NCI-H1105 treated with DMSO at 0.1 percent for 48 hours (cell line): ENCODE measurements at regions not wholly inside any gene's neighbourhood (a gene's known extent, or its start where the extent isn't known, plus 50 kb on each side); places are given as distances from the start of the nearest gene placed in this dataset.

Experiments
- DNase-seq: peaks from one replicate; lab custom pipeline; 2025; lab: John Stamatoyannopoulos, UW

DNA sequence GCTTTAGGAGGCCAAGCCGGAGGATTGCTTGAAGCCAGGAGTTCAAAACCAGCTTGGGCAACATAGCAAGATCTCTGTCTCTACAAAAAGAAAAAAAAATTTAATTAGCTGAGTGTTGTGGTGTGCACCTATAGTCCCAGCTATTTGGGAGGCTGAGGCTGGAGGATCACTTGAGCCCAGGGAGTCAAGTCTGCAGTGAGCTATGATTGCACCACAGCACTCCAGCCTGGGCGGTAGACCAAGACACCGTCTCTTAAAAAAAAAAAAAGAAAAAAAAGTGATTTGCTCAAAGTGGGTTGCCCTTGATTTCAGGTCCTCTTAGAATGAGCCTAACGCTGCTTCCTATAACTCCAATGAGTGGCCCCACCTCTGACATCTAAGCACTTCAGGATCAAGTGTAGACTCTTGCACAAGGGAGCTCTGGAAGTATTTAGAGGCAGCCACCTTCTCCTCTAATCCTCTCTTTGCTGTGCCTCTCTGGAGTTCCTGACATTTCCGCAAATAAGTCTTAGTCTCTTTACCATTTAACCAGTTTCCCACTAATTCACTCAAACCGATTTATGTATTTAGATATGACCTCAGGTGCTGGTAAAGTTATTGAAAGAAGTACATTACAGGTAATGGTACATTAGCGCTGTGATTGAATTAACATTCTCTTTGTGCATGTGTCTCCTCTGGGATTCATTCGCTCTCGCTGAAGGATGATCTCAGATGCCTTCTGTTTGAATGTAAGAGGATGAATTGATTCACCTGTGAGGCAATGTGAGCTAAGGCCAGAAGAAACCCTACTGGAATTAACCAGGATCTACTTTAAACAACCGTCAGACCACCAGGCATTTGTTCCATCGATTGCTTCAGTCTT lies 60.8 kb upstream of the CELF2 start:
- DNase-seq: no peak

DNA sequence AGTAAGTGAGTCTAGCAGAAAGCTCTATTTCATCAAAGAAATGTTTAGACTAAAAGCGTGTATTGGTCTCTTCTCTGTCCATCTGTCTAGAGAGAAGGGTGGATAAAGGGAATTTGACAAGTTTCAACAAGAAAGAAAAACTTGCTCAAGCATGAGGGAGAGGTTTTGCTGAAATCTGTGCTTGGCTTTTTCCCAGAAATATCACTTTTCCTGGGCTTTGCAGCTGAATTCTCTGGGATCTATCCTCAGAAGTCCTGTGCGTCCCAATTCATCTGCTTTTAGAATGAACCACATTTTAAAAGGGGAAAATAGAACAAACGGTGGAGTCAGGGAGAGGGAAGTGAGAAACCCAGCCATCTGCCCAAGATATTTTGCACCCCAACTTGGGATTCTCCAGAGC lies 59.6 kb upstream of the CELF2 start:
- no peak for DNase-seq

DNA sequence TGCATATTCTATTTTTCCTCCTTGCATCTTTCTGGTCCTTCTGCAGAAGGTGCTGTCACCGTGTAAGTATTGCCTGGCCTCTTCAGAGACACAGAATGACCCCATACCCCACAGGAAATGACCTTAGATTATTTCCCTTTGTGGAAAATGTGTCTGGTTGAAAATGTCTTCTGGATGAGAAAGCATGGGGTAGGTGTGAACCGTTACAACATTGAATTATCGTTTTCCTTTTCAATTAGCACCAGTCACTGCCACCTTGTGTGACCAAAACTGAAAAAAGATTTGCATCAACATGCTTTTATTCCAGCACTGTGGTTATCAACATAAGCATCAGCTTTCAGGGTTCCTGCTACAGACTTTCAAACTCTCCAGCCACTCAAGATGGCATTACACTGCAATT lies 58.0 kb upstream of the CELF2 start:
- DNase-seq: no peak

DNA sequence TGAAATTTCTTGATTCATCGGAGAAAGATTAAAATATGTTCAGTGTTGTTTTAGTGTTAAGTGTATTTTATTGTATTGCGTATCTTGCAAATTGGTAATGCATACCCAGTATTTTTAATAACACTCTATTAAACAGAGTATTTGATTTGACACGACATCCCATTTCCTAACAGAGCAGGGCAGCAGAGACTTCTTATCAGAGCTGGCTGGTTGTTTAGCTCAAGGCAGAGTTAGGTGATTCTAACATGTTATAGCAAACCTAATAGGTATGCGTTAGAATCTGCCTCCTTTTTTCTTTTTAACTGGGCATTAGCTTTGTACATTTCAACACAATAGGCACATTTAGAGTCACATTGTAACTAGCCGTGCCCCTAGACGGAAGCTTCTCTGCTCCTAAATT lies 57.1 kb upstream of the CELF2 start:
- no peak for DNase-seq

DNA sequence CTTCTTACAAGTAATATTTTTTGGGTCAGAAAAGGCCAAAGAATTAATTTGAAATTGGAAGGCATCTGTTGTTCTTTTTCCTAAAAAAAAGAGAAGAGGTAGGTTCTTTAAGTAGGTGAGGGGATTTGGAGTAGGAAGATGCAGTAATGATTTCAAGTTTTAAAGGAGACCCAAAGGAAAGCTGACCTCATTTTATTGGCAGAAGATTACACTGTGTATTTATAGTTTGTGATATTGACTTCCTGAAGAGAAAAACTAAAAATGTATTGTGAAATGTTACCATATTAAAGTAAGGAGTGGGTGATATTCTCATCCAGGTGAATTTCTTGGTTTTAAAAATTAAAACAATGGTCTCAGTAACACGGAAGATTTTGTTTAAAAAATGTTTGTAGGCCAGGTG lies 56.6 kb upstream of the CELF2 start:
- no peak for DNase-seq

DNA sequence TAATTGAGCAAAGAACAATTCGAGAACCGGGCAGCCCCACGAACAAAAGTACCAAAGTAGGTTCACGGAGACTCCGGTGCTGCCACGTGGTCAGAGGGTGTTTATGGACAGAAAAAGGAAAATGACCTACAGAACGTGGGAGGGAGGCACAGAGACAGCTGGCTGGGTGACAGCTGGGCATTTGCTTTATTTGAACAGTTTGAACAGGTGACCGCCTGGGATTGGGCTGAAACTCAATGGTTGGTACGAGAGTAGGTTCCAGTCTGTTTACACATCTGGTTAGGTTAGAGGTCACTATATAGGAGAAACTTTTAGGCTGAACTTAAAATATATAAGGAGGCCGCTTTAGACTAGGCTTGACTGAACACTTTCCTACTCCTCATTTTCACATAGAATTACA lies 50.6 kb upstream of the CELF2 start:
- no peak for DNase-seq

DNA sequence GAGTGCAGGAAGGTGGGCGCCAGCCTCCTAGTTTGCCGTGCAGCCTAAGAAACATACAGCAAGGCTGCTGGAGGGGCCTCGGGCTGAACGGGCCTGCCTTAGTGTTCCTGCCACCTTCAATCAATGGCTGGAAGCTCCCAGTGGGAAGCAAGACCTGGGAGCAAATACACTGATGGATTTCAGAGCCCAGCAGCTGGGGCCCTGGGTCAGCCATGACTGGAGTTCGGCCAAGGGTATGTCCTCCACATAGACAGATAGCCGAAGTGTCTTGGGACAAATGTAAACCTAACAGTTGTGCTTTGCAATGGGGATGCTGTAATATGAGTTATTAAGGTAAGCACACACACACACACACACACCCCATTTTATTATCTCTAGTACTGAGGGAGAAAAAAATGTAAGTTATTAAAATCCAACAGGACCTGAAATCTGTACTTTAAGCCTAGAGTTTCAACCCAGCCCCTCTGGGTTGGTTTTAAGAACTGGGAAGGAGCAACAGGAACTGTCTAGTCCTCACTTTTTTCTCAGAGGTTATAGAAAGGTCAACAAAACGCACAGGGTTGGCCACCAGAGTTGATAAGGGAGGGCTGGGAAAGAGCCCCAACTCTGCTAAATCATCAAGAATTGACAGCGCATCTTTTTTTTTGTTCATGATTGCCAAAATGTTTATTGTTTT lies 50.0 kb upstream of the CELF2 start:
- no peak for DNase-seq
